ENCODE measurements at regions not wholly inside any gene's neighbourhood (a gene's known extent, or its start where the extent isn't known, plus 50 kb on each side); places are given as distances from the start of the nearest gene placed in this dataset.

- Histone ChIP-seq H3K4me2 (ENCODE audit: low read depth, low read length, poor library complexity, severe bottlenecking) (no peak overlapping the region), H3K9me2 (replicated peaks; ENCODE audit: insufficient read depth, low read length) (no peaks in the 10 kb centered on the region), H3K27me3 (ENCODE audit: low read length) (no peaks in the 10 kb centered on the region), H3F3A (ENCODE audit: insufficient read depth) (no peaks in the 10 kb centered on the region), H3K36me3 (ENCODE audit: low read length) (no peaks in the 10 kb centered on the region), H2AFZ (ENCODE audit: low read depth, low read length, severe bottlenecking) (no peak overlapping the region), H3K9me3 (ENCODE audit: insufficient read depth, low read length) (no peaks in the 10 kb centered on the region), H3K9ac (ENCODE audit: low read length) (no peak overlapping the region), H3K27ac (ENCODE audit: low read depth, low read length) (no peak overlapping the region), H3K79me2 (ENCODE audit: insufficient read depth, low read length) (no peaks in the 10 kb centered on the region), H3K4me3 (ENCODE audit: insufficient read depth, low read length, poor library complexity, severe bottlenecking) (no peak overlapping the region), H4K20me1 (ENCODE audit: low read depth, low read length) (no peaks in the 10 kb centered on the region)
- no peak for TF ChIP-seq EZH2phosphoT487 (conservative IDR thresholded peaks at IDR 0.05; ENCODE audit: low read length)
- TF ChIP-seq, protein P1, sequence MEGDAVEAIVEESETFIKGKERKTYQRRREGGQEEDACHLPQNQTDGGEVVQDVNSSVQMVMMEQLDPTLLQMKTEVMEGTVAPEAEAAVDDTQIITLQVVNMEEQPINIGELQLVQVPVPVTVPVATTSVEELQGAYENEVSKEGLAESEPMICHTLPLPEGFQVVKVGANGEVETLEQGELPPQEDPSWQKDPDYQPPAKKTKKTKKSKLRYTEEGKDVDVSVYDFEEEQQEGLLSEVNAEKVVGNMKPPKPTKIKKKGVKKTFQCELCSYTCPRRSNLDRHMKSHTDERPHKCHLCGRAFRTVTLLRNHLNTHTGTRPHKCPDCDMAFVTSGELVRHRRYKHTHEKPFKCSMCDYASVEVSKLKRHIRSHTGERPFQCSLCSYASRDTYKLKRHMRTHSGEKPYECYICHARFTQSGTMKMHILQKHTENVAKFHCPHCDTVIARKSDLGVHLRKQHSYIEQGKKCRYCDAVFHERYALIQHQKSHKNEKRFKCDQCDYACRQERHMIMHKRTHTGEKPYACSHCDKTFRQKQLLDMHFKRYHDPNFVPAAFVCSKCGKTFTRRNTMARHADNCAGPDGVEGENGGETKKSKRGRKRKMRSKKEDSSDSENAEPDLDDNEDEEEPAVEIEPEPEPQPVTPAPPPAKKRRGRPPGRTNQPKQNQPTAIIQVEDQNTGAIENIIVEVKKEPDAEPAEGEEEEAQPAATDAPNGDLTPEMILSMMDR (IDR thresholded peaks at IDR 0.05; ENCODE audit: insufficient read depth, low read length, poor library complexity, severe bottlenecking) = no peak
Measured at GRCh38 chr2:161569401-161569800, 54.8 kb upstream of the SLC4A10 start.

DNA sequence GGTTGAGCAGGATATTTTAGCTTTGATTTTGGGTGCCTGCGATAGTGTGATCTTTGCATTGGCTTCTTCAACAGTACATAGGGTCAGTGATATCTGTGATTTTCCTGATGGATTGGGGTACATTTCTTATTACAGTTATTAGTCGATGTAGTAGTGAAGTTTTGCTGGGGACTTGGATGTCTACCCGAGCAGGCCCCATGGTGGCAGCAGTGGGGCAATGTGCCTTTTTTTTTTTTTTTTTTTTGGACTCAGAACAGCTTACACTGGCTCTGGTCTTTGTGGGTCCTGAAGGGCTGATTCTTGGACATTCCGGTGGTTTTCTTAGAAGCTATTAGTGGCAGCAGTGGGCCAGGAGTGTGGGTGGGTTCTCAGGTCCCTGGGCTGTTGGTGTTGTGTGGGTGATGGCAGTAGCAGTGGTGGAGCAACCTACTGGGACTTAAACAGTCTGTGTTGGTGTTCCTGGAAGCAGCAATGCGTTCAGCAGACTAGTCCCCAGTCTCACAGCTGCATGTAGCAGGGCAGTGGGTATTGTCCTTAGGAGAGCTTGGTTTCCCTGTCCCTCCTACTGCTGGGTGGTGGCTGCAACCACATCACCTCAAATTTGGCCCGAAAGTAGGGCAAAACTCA lies 53.7 kb upstream of the SLC4A10 start:
- Histone ChIP-seq H3K36me3 (ENCODE audit: low read length) (no peaks in the 10 kb centered on the region), H3K4me3 (ENCODE audit: insufficient read depth, low read length, poor library complexity, severe bottlenecking) (no peak overlapping the region), H3K79me2 (ENCODE audit: insufficient read depth, low read length) (no peaks in the 10 kb centered on the region), H2AFZ (ENCODE audit: low read depth, low read length, severe bottlenecking) (no peak overlapping the region), H3K9ac (ENCODE audit: low read length) (no peak overlapping the region), H3K4me2 (ENCODE audit: low read depth, low read length, poor library complexity, severe bottlenecking) (no peak overlapping the region), H3K27me3 (ENCODE audit: low read length) (no peaks in the 10 kb centered on the region), H3K27ac (ENCODE audit: low read depth, low read length) (no peak overlapping the region), H3F3A (ENCODE audit: insufficient read depth) (no peaks in the 10 kb centered on the region), H3K9me2 (replicated peaks; ENCODE audit: insufficient read depth, low read length) (no peaks in the 10 kb centered on the region), H3K9me3 (ENCODE audit: insufficient read depth, low read length) (no peaks in the 10 kb centered on the region), H4K20me1 (ENCODE audit: low read depth, low read length) (no peaks in the 10 kb centered on the region)
- TF ChIP-seq EZH2phosphoT487 (conservative IDR thresholded peaks at IDR 0.05; ENCODE audit: low read length) = no peak
- TF ChIP-seq, protein P1 (IDR thresholded peaks at IDR 0.05; ENCODE audit: insufficient read depth, low read length, poor library complexity, severe bottlenecking) = no peak

- Histone ChIP-seq H3K4me2 (ENCODE audit: low read depth, low read length, poor library complexity, severe bottlenecking) (no peak overlapping the region), H3K9ac (ENCODE audit: low read length) (no peak overlapping the region), H3F3A (ENCODE audit: insufficient read depth) (no peaks in the 10 kb centered on the region), H3K9me2 (replicated peaks; ENCODE audit: insufficient read depth, low read length) (no peaks in the 10 kb centered on the region), H3K79me2 (ENCODE audit: insufficient read depth, low read length) (no peaks in the 10 kb centered on the region), H2AFZ (ENCODE audit: low read depth, low read length, severe bottlenecking) (no peak overlapping the region), H3K4me3 (ENCODE audit: insufficient read depth, low read length, poor library complexity, severe bottlenecking) (no peak overlapping the region), H3K27me3 (ENCODE audit: low read length) (no peaks in the 10 kb centered on the region), H3K27ac (ENCODE audit: low read depth, low read length) (no peak overlapping the region), H3K9me3 (ENCODE audit: insufficient read depth, low read length) (no peaks in the 10 kb centered on the region), H3K36me3 (ENCODE audit: low read length) (no peaks in the 10 kb centered on the region), H4K20me1 (ENCODE audit: low read depth, low read length) (no peaks in the 10 kb centered on the region)
- no peak for TF ChIP-seq EZH2phosphoT487 (conservative IDR thresholded peaks at IDR 0.05; ENCODE audit: low read length)
- TF ChIP-seq, protein P1 (IDR thresholded peaks at IDR 0.05; ENCODE audit: insufficient read depth, low read length, poor library complexity, severe bottlenecking) = no peak
Measured at GRCh38 chr2:161571051-161571429, 53.2 kb upstream of the SLC4A10 start.
